ENCODE measurements at regions not wholly inside any gene's neighbourhood (a gene's known extent, or its start where the extent isn't known, plus 50 kb on each side); places are given as distances from the start of the nearest gene placed in this dataset.

- TF ChIP-seq POLR2AphosphoS5 (IDR thresholded peaks at IDR 0.05; ENCODE audit: low read depth, low read length) (no peak), CTCF (IDR thresholded peaks at IDR 0.05) (no peak), SIN3A (IDR thresholded peaks at IDR 0.05; ENCODE audit: borderline replicate concordance, insufficient read depth, low read depth, low read length) (no peak), REST (IDR thresholded peaks at IDR 0.05; ENCODE audit: insufficient read depth in 1 of 2, low read depth in 2 of 2, low read length in 1 of 2) (no peak)
Observed at GRCh38 chr4:189029976-189030504, 890.8 kb downstream of the TRIML1 start.
